ENCODE measurements at regions not wholly inside any gene's neighbourhood (a gene's known extent, or its start where the extent isn't known, plus 50 kb on each side); places are given as distances from the start of the nearest gene placed in this dataset.

GRCh38 chr13:70732611-70733010 is 624.4 kb upstream of the KLHL1 start:
- no peak overlapping the region for H3K4me3 ChIP-seq (replicated peaks in 1 of 2; ENCODE audit: low read depth in 2 of 2, low read length in 2 of 2)
- no peak for DNase-seq (ENCODE audit: low read depth in 2 of 2)
- no peak for TF ChIP-seq CTCF (IDR thresholded peaks at IDR 0.05; ENCODE audit: low read depth, low read length)

- no peak for DNase-seq (ENCODE audit: low read depth in 2 of 2)
- H3K4me3 ChIP-seq (replicated peaks in 1 of 2; ENCODE audit: low read depth in 2 of 2, low read length in 2 of 2): no peak overlapping the region
- TF ChIP-seq CTCF (IDR thresholded peaks at IDR 0.05; ENCODE audit: low read depth, low read length): no peak
Measured at GRCh38 chr13:70729369-70729768, 621.1 kb upstream of the KLHL1 start.

- DNase-seq (ENCODE audit: low read depth in 2 of 2): peak in 1 of 2 donors; percentile 9
- no peak overlapping the region for H3K4me3 ChIP-seq (replicated peaks in 1 of 2; ENCODE audit: low read depth in 2 of 2, low read length in 2 of 2)
- no peak for TF ChIP-seq CTCF (IDR thresholded peaks at IDR 0.05; ENCODE audit: low read depth, low read length)
Measured at GRCh38 chr13:70723732-70724131, 615.5 kb upstream of the KLHL1 start.

GRCh38 chr13:70720386-70720785 is 612.1 kb upstream of the KLHL1 start:
- TF ChIP-seq CTCF (IDR thresholded peaks at IDR 0.05; ENCODE audit: low read depth, low read length): no peak
- DNase-seq (ENCODE audit: low read depth in 2 of 2): peak in 1 of 2 donors; percentile 5
- no peak overlapping the region for H3K4me3 ChIP-seq (replicated peaks in 1 of 2; ENCODE audit: low read depth in 2 of 2, low read length in 2 of 2)

GRCh38 chr13:70714993-70715392 is 606.7 kb upstream of the KLHL1 start:
- no peak for DNase-seq (ENCODE audit: low read depth in 2 of 2)
- no peak overlapping the region for H3K4me3 ChIP-seq (replicated peaks in 1 of 2; ENCODE audit: low read depth in 2 of 2, low read length in 2 of 2)
- no peak for TF ChIP-seq CTCF (IDR thresholded peaks at IDR 0.05; ENCODE audit: low read depth, low read length)

GRCh38 chr13:70708775-70709174 is 600.5 kb upstream of the KLHL1 start:
- no peak for DNase-seq (ENCODE audit: low read depth in 2 of 2)
- no peak overlapping the region for H3K4me3 ChIP-seq (replicated peaks in 1 of 2; ENCODE audit: low read depth in 2 of 2, low read length in 2 of 2)
- TF ChIP-seq CTCF (IDR thresholded peaks at IDR 0.05; ENCODE audit: low read depth, low read length): no peak

- no peak for DNase-seq (ENCODE audit: low read depth in 2 of 2)
- TF ChIP-seq CTCF (IDR thresholded peaks at IDR 0.05; ENCODE audit: low read depth, low read length): no peak
- H3K4me3 ChIP-seq (replicated peaks in 1 of 2; ENCODE audit: low read depth in 2 of 2, low read length in 2 of 2): no peak overlapping the region
Measured at GRCh38 chr13:70703755-70704154, 595.5 kb upstream of the KLHL1 start.
